NB4 (cell line): ENCODE measurements at regions not wholly inside any gene's neighbourhood (a gene's known extent, or its start where the extent isn't known, plus 50 kb on each side); places are given as distances from the start of the nearest gene placed in this dataset.

ENCODE experiments used
- POLR2A ChIP-seq: IDR thresholded peaks from 2 replicates; pipeline ENCODE4 v1.6.1; 2011; ENCODE audit warnings: mild to moderate bottlenecking; ENCODE audit not compliant: insufficient read length; ENCODE audit errors: extremely low read depth
- TF ChIP-seq, protein P1 (sequence below): IDR thresholded peaks from one replicate; pipeline ENCODE4 v1.5.1; 2012; ENCODE audit warnings: low read depth, low read length
- TF ChIP-seq, protein P2 (sequence below): IDR thresholded peaks from 2 replicates; pipeline ENCODE4 v1.6.1; 2011; ENCODE audit warnings: low read depth, low read length

DNA sequence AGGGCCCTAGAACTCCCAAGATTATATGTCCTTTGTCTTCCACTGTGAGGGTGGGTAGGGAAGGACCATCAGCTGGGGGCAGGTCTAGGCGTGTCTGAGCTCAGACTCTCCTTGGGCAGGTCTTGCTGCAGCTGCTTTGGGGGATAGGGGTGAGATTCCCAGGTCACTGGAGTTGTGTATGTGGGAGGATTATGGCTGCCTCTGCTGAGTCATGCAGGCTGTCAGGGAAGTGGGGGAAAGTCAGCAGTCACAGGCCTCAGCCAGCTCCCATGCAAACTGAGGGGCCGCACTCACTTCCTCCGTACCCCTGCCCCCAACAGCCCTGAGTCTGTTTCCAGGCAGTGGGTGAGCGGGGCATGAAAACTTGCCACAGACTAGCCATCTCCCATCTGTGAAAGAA, 600.8 kb downstream of the DIAPH3 start:
- TF ChIP-seq, protein P1, sequence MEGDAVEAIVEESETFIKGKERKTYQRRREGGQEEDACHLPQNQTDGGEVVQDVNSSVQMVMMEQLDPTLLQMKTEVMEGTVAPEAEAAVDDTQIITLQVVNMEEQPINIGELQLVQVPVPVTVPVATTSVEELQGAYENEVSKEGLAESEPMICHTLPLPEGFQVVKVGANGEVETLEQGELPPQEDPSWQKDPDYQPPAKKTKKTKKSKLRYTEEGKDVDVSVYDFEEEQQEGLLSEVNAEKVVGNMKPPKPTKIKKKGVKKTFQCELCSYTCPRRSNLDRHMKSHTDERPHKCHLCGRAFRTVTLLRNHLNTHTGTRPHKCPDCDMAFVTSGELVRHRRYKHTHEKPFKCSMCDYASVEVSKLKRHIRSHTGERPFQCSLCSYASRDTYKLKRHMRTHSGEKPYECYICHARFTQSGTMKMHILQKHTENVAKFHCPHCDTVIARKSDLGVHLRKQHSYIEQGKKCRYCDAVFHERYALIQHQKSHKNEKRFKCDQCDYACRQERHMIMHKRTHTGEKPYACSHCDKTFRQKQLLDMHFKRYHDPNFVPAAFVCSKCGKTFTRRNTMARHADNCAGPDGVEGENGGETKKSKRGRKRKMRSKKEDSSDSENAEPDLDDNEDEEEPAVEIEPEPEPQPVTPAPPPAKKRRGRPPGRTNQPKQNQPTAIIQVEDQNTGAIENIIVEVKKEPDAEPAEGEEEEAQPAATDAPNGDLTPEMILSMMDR: no peak
- TF ChIP-seq, protein P2, sequence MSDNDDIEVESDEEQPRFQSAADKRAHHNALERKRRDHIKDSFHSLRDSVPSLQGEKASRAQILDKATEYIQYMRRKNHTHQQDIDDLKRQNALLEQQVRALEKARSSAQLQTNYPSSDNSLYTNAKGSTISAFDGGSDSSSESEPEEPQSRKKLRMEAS: no peak
- no peak for TF ChIP-seq POLR2A
